NCI-H187 (cell line): ENCODE measurements at regions not wholly inside any gene's neighbourhood (a gene's known extent, or its start where the extent isn't known, plus 50 kb on each side); places are given as distances from the start of the nearest gene placed in this dataset.
"Not testable (repeated sequence)": the region's sequence is repeated elsewhere in the genome, so short reads cannot be mapped to it uniquely, and the experiment has no call there.

Source experiments
- DNase-seq, 2 experiments: peaks; one replicate each; lab custom pipeline; 2025; lab: John Stamatoyannopoulos, UW

DNA sequence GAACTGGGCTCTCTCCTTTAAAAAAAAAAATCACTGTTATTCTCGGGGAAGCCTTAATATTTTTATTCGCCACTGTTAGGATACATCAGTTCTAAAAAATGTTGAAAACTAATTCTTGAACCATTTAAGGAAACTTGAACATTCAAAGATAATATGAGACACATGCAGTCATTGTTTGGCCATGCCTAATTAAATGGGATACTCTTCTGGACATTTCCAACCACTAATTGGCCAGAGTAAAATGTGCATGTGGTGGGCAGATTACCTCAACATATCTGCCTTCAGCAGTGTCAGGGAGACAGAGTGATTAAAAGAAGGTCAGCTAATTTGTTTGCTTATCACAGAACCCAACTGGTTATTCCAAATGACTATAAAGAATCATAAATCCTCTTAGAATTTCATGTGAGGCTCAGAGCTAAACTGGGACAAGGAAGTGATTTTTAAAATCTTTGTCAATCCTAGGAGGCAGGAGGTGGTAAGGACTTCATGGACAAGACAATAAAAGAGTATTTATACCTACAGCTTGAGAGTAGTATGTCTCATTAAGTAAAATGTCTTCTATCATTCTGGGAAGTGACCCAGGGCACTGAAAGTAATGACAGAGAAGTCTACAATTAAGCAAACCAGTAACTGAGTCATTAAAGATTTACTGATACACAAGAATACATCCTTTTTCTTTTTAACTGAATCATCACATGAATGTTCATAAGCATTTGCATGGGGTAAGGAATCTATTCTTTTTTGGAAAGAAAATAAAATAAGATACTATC is 242.9 kb upstream of the TRPM3 start:
- no peak for DNase-seq

GRCh38 chr9:71363286-71363961 is 242.0 kb upstream of the TRPM3 start:
- DNase-seq: no peak

GRCh38 chr9:71361357-71361756 is 239.9 kb upstream of the TRPM3 start:
- no peak for DNase-seq

DNA sequence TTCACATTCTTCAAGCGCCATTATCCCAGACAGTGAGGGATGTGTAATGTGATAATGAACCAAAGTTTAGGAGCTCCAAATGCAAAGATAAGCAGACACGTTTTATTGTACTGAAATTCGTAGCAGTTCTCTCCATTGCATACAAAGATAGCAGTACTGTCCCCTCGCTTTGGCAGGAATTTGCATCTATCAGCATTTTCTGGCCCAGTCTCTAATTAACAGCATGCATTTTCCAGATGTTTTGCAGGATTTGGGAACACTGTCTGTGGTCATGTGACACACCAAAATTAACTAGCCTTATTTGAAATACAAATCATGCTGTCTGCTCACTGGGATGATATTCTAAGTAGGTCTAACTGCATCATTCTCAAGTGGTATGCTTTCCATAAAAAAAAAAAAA is 235.9 kb upstream of the TRPM3 start:
- DNase-seq: no peak

DNA sequence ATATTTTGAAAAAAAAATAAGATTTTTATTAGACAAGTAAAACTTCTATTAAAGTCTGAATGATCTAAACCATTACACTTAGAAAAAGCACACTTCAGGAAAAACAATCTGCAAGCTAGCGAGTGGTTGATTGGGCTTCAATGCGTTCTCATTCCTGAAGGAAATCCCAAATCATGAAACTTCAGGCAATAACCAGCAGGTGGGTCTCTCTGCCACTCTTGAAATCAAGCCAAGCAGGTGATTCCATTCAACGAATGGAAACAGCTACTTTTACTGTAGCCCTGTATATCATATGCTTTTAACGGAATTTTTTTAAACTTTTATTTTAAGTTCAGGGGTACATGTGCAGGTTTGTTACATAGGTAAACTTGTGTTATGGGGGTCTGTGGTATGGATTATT is 234.5 kb upstream of the TRPM3 start:
- DNase-seq: no peak

DNA sequence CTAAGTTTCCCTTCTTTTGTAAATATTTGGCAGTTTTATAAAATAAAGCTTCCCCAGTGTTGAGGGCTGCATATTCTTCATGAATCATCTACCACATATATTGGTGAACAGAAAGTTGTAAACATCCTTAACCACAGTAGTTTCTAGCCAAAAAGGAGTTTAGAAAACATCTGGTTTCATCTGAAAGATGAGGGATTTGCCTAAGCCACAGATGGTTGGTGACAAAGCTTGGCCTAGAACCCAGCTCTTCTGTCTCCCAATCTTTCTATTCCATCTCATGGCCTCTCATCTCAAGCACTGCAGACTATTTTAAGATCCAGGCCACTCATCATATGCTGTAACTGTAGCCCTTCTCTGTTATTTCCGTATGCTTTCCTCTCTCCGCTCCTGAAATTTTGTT is 232.3 kb upstream of the TRPM3 start:
- DNase-seq: no peak

GRCh38 chr9:71352837-71353236 is 231.4 kb upstream of the TRPM3 start:
- DNase-seq: no peak

DNA sequence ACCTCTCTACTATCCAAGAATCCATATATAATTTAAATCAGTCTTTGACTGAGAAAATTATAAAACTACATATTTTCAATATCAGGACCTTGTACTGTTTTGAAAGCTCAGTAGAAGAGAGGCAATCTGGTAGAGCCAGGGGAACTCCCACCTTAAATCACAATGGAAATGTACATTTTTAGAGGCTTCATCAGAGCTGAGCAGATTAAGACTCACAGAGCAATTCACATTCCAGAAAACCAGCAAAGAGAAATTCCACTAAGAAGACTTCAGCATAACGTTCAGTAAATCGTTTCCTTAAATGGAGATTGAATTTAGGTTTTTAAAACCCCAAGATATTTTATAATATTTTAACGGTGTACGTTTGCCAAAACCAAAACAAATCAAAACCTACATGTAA is 227.8 kb upstream of the TRPM3 start:
- no peak for DNase-seq

GRCh38 chr9:71333321-71333720 is 211.9 kb upstream of the TRPM3 start:
- no peak for DNase-seq

DNA sequence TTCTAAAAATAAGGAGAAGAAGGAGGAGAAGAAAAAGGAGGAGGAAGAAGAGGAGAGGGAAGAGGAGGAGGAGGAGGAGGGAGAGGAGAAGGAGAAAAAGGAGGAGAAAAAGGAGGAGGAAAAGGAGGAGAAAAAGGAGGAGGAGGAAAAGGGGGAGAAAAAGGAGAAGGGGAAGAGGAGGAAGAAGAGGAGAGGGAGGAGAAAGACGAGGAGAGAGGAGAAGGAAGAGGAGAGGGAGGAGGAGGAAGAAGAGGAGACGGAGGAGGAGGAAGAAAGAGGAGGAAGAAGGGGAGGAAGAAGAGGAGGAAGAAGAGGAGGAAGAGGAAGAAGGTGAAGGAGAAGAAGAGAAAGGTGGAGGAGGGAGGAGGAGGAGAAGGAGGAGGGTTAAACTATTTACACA is 210.2 kb upstream of the TRPM3 start:
- DNase-seq: no peak

GRCh38 chr9:71329873-71330272 is 208.5 kb upstream of the TRPM3 start:
- DNase-seq: no peak

GRCh38 chr9:71326360-71326759 is 204.9 kb upstream of the TRPM3 start:
- no peak for DNase-seq

DNA sequence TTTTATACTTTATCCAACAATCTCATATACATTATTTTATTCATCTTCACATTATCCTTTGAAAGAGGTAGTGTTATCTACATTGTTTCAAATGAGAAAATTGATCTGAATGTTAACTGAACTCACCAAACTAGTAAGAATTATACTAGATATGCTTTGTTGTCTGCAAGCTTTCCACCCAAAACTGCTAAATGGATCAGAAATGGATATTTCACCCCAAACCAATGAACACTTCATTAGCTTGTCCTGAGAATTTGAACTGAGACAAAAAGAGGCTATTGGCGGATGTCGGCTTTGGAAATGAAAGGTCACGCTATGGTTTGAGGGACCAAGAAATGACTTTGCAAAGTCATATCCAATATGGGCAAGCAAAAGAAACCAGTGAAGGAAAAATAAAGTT is 201.9 kb upstream of the TRPM3 start:
- DNase-seq: no peak

DNA sequence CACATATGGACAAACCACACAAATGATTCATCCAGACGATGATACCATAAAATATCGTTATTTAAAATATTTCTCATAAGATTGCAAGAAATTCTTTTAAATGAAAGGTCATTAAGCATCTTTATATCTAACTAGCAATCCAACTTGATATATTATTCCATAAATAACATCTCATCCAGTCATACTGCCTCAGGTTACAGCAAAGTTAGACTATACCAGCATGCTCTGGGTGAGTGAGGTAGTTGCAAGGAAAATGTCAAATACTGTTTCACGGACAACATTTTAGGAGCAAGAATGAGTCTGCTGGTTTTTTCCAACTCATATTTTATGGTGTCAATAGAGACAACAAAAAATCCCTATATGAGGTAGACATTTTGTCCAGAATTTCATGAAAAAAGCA is 200.9 kb upstream of the TRPM3 start:
- no peak for DNase-seq

DNA sequence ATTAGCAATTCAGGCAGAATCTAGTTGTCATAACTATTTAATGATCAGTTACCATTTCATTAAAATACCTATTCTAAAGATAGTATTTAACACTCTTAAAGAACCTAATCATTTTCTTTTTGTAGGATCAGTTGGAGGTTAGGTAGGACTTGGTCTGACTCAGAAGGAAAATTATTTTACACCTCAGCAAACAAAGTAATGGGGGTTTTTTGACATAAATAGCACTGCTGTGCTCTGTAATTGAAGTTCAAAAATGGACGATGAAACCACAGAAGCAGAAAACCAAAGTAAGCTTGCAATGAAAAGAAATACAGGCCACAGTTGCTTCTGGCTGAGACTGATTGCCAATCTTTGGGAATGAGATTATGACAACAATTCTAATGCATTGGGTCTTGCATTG is 187.0 kb upstream of the TRPM3 start:
- DNase-seq: no peak

GRCh38 chr9:71306134-71306533 is 184.7 kb upstream of the TRPM3 start:
- DNase-seq: no peak

DNA sequence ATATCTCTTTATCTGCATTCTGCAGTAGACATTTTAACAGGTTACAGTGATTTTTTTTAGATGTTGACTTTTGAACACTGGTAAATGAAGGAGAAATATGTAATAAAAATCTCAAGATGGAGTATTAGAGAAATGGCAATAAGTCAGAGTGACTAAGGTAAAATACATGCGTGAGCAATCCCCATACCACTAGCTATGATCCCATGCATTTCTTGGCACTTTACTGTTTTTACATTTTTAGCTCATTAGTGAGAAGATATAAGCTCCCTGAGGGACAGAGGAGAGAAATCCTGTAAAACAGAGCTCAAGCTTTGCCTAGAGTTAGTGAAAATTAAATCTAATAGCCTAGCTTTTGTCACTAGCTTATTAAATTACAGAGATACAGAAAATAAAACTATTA is 181.9 kb upstream of the TRPM3 start:
- DNase-seq: no peak

DNA sequence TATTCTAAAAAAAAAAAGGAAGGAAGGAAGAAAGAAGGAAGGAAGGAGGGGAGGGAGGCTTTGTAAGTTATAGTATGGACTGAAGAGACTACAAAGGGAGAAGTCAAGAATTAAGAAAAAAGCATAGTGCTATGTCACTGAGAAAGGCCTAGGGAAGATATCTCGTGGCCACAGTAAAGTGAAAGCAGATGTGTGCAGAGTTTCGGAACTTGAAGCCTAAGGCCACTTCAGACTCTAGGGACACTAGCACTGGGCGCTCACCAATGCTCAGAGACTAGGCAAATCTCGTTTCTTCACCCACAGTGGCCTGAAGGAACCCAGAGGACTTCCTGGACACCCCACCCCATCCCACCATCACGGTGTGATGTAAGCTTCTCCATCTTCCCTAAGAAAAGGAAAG is 181.4 kb upstream of the TRPM3 start:
- no peak for DNase-seq

DNA sequence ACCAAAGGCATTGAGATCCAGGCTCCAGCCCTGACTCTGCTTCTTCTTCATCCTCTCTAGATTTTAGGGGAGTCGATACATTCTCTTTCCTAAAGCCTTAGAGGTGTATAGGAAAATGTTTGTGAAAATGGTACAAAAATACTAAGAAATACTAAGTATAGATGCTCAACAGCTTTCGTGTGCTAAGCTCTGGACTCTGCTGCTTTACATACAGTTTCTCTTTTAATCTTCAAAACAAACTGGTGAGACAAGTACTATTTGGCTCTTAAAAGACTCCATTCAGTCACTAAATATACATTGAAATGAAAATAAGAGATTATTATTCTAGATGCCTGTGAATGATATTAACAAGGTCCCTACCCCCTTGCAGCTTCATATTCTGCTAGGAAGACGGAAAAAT is 174.5 kb upstream of the TRPM3 start:
- DNase-seq: no peak

GRCh38 chr9:71286146-71286545 is 164.7 kb upstream of the TRPM3 start:
- no peak for DNase-seq

DNA sequence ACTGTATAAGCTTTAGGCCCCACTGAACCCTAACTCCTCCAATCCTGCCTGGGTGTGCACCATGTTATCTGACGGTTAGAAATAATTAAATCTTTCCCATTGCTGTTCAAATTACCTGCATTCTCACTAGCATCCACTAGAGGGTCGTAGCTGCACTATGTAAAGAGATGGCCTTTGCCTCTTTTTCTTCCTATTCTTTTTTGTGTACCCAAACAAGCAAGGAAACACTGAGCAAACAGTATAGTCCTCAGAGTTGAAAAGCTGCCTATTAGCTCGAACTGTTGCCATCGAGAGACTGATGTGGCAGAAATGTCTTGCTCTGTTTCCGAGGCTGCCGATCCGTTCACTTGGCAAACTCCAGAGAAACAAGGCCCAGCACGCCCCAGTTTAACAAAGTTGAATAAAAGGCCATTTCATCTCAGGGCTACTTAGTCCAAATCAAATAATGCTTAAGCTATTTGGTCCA is 163.8 kb upstream of the TRPM3 start:
- DNase-seq: peak; percentile 18 to 29

GRCh38 chr9:71282116-71282515 is 160.7 kb upstream of the TRPM3 start:
- not testable (repeated sequence) for DNase-seq

DNA sequence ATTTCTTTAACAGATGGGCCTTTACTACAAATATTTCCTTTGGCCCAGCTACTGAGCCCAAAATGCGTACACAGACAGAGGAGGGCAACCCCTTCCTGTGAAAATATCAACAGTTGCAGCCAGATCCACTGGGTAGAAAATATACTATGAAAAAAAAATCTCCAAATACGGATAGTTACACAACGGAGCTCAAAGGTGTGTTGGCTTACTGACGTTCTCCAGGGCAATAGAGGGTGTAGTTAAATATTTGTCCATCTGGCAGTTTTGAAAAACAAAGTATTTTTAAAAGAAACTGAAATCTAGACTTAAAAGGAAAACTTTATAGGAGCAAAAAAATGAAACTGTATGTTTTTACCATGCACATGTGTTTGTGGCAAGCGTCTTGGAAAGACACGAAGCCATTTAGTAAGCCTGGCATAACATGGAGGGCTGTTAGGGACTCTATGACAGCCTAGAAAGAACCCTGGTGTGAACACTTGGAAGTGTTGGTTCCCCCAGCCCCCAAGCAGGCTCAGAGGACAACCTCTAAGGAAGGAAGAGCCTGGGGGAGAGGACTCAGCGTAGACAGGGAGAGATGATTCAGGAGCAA is 157.8 kb upstream of the TRPM3 start:
- DNase-seq: no peak
